DND-41 (cell line): ENCODE measurements at regions not wholly inside any gene's neighbourhood (a gene's known extent, or its start where the extent isn't known, plus 50 kb on each side); places are given as distances from the start of the nearest gene placed in this dataset.

Experiments used
- ATAC-seq: fragments of 200-7000 bp; cut with Tn5 transposase; 3 replicates; pipeline ENCODE4 v1.9.1; 2021; ENCODE audit warnings: low read depth; ENCODE audit not compliant: insufficient read depth
- DNase-seq: peaks from one replicate; pipeline ENCODE4 v3.0.0-alpha.2; 2020
- H2AFZ ChIP-seq: 2 replicates; pipeline ENCODE4 v1.6.0; 2012; ENCODE audit warnings: low read depth, low read length
- H3K27ac ChIP-seq: 2 replicates; pipeline ENCODE4 v1.5.1; 2012; ENCODE audit warnings: low read length, inconsistent platforms
- H3K27me3 ChIP-seq: fragments of 200-600 bp; sonication (generic); 2 replicates; pipeline ENCODE4 v1.6.0; 2012; ENCODE audit warnings: low read length, mild to moderate bottlenecking, inconsistent platforms; ENCODE audit not compliant: insufficient read depth, poor library complexity
- H3K36me3 ChIP-seq: 2 replicates; pipeline ENCODE4 v1.5.1; 2012; ENCODE audit warnings: low read length, inconsistent platforms; ENCODE audit not compliant: insufficient read depth
- H3K4me1 ChIP-seq: 2 replicates; pipeline ENCODE4 v1.5.1; 2012; ENCODE audit warnings: mild to moderate bottlenecking, low read length; ENCODE audit not compliant: insufficient read depth
- H3K4me2 ChIP-seq: 2 replicates; pipeline ENCODE4 v1.6.0; 2012; ENCODE audit warnings: mild to moderate bottlenecking, moderate library complexity, low read length, inconsistent platforms; ENCODE audit not compliant: insufficient read depth
- H3K4me3 ChIP-seq, 2 experiments: fragments of 200-600 bp in 1 of 2; shearing (Covaris generic) in 1 of 2; 2 replicates each; pipeline ENCODE4 v1.5.1; 2012 to 2016; ENCODE audit warnings: inconsistent platforms in 2 of 2, low read length in 2 of 2, mild to moderate bottlenecking in 2 of 2, low read depth in 1 of 2, moderate library complexity in 1 of 2
- H3K79me2 ChIP-seq: 2 replicates; pipeline ENCODE4 v1.6.0; 2012; ENCODE audit warnings: low read length, inconsistent platforms; ENCODE audit not compliant: insufficient read depth
- H3K9ac ChIP-seq: 2 replicates; pipeline ENCODE4 v1.6.0; 2012; ENCODE audit warnings: low read depth, mild to moderate bottlenecking, inconsistent platforms, low read length, moderate library complexity
- H3K9me3 ChIP-seq: 2 replicates; pipeline ENCODE4 v1.5.1; 2012; ENCODE audit warnings: low read length, moderate library complexity, mild to moderate bottlenecking, inconsistent platforms; ENCODE audit not compliant: insufficient read depth, severe bottlenecking
- H4K20me1 ChIP-seq: 2 replicates; pipeline ENCODE4 v1.6.0; 2012; ENCODE audit warnings: low read length; ENCODE audit not compliant: insufficient read depth
- CTCF ChIP-seq: IDR thresholded peaks from 2 replicates; pipeline ENCODE4 v1.5.1; 2012; ENCODE audit warnings: borderline replicate concordance, low read length, moderate library complexity, mild to moderate bottlenecking; ENCODE audit not compliant: poor library complexity, severe bottlenecking; ENCODE audit errors: extremely low read depth
- EZH2 ChIP-seq: IDR thresholded peaks from 3 replicates; pipeline ENCODE4 v1.6.1; 2012; ENCODE audit warnings: borderline replicate concordance, low read depth, mild to moderate bottlenecking, moderate library complexity, low read length, inconsistent platforms; ENCODE audit not compliant: severe bottlenecking

DNA sequence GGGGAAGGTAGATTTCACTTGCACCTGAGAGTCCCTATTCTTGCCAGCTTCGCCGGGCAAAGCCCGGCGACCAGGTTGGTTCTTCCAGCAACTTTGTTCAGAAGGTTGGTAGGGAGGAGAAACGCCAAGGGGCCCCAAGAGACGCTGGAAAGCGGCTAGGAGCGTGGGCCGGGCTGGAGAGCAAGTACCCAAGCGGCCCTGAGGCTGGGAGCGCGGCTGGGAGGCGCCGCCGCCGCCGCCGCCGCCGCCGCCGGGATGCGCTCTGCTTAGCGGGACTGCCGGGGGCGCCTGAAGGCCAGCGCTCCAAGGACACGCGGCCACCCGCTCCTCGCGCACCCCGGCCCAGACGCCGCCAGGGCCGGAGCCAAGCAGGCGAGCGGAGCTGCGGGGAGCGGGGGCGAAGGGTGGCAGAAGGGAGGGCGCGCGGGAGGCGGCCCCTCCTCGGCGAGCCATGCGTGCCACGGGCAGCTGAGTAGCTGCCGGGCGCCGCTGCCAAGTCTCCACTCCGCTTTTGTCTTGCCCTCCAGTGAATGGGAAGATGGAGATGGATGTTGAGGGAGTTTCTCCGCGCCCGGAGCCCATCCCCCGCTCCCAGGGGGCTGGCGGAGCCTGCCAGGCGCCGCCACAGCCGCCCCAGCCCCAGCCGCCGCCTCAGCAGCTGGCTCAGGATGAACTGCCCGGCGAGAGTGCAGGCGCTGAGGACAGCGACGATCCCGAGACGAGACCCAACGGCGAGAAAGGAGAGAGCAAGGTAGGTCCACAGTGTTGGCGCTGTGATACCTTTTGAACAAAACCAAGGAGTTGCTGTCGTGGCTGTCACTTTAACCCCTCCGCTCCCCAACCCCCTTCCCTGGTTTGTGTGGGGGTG, 227.4 kb upstream of the AZI2 start:
- no peak overlapping the region for H3K9ac ChIP-seq
- peaks cover 3% of the 10 kb centered on the region for H3K9me3 ChIP-seq
- no peak for ATAC-seq
- H3K4me3 ChIP-seq: no peak overlapping the region
- DNase-seq: no peak
- no peak overlapping the region for H3K4me2 ChIP-seq
- H2AFZ ChIP-seq: no peak overlapping the region
- no peaks in the 10 kb centered on the region for H3K4me1 ChIP-seq
- H3K79me2 ChIP-seq: no peaks in the 10 kb centered on the region
- no peaks in the 10 kb centered on the region for H3K36me3 ChIP-seq
- no peaks in the 10 kb centered on the region for H4K20me1 ChIP-seq
- TF ChIP-seq CTCF: no peak
- TF ChIP-seq EZH2: no peak
- no peaks in the 10 kb centered on the region for H3K27me3 ChIP-seq
- no peak overlapping the region for H3K27ac ChIP-seq

GRCh38 chr3:28576614-28577200, 228.1 kb upstream of the AZI2 start:
- H3K4me3 ChIP-seq: no peak overlapping the region
- no peak overlapping the region for H2AFZ ChIP-seq
- H3K4me1 ChIP-seq: no peaks in the 10 kb centered on the region
- no peak for DNase-seq
- H3K9me3 ChIP-seq: peaks cover 3% of the 10 kb centered on the region
- no peak overlapping the region for H3K9ac ChIP-seq
- H4K20me1 ChIP-seq: no peaks in the 10 kb centered on the region
- TF ChIP-seq CTCF (no peak), EZH2 (no peak)
- no peak overlapping the region for H3K27ac ChIP-seq
- no peaks in the 10 kb centered on the region for H3K36me3 ChIP-seq
- no peaks in the 10 kb centered on the region for H3K79me2 ChIP-seq
- H3K27me3 ChIP-seq: no peaks in the 10 kb centered on the region
- H3K4me2 ChIP-seq: no peak overlapping the region
- no peak for ATAC-seq

DNA sequence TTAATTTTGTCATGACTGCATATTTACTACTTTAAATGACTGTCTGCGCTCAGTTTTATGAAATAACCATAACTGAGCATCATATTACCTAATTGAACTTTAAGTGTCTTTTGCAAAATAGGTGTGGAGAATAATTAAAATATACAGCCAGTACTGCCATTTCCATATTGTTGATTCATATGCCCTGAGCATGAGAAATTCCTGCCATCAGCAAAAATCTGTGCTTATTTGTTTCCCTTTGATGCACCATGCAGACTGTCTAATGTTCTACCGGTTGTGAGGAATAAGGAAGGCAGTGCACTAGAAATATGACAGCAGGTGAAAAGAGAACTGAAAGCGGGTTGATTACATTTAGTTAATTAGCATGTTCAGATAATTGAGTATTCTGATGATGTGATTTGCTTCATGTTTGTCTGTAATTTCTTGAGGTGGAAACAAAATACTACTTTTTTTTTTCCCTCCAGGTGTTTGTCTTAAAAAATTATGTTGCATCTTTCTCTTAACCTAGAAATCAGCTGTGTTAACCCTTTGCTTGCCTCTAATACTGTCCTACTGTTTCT, 229.4 kb upstream of the AZI2 start:
- Histone ChIP-seq H3K9ac (no peak overlapping the region), H4K20me1 (no peaks in the 10 kb centered on the region), H3K27me3 (no peaks in the 10 kb centered on the region), H3K36me3 (no peaks in the 10 kb centered on the region), H3K9me3 (peaks cover 3% of the 10 kb centered on the region), H3K4me2 (no peak overlapping the region), H3K79me2 (no peaks in the 10 kb centered on the region), H3K4me3 (no peak overlapping the region), H3K27ac (no peak overlapping the region), H3K4me1 (no peaks in the 10 kb centered on the region), H2AFZ (no peak overlapping the region)
- no peak for DNase-seq
- TF ChIP-seq EZH2 (no peak), CTCF (no peak)
- no peak for ATAC-seq
